Heart left ventricle (tissue), 16 donors: ENCODE measurements at regions not wholly inside any gene's neighbourhood (a gene's known extent, or its start where the extent isn't known, plus 50 kb on each side); places are given as distances from the start of the nearest gene placed in this dataset.

Experiments
- ATAC-seq, 4 donors: fragments of 200-7000 bp; cut with Tn5 transposase; one replicate each; pipeline ENCODE4 v1.9.1; 2020 to 2022; ENCODE audit warnings: moderate library complexity in 4 of 4, mild to moderate bottlenecking in 3 of 4, moderate number of reproducible peaks in 1 of 4
- DNase-seq, 5 donors: peaks; one replicate each; pipeline ENCODE4 v3.0.0-alpha.2; 2020
- H3K27ac ChIP-seq, 12 donors: fragments of 200-600 bp; sonication (generic) in 4 of 12; one replicate each; pipeline versions ENCODE4 v1.5.0 to v1.8.0; 2016 to 2022; ENCODE audit warnings: mild to moderate bottlenecking in 2 of 12
- H3K27me3 ChIP-seq, 9 donors: fragments of 200-600 bp; sonication (generic) in 2 of 9; one replicate each; pipeline versions ENCODE4 v1.5.1 to v1.8.0; 2016 to 2022; ENCODE audit warnings: mild to moderate bottlenecking in 3 of 9
- H3K36me3 ChIP-seq, 9 donors: fragments of 200-600 bp; sonication (generic) in 2 of 9; one replicate each; pipeline versions ENCODE4 v1.5.0 to v1.8.0; 2018 to 2022; ENCODE audit warnings: mild to moderate bottlenecking in 2 of 9
- H3K4me1 ChIP-seq, 12 donors: fragments of 200-600 bp; sonication (generic) in 4 of 12; one replicate each; pipeline versions ENCODE4 v1.5.0 to v1.8.0; 2016 to 2022; ENCODE audit warnings: mild to moderate bottlenecking in 3 of 12
- H3K4me3 ChIP-seq, 12 donors: fragments of 200-600 bp; sonication (generic) in 4 of 12; one replicate each; pipeline versions ENCODE4 v1.5.0 to v1.8.0; 2017 to 2022; ENCODE audit warnings: mild to moderate bottlenecking in 9 of 12, moderate library complexity in 4 of 12
- H3K9me3 ChIP-seq, 12 donors: fragments of 200-600 bp; sonication (generic) in 4 of 12; one replicate each; pipeline versions ENCODE4 v1.5.0 to v1.8.0; 2016 to 2022; ENCODE audit warnings: mild to moderate bottlenecking in 1 of 12
- POLR2A ChIP-seq, 2 donors: fragments of 450-650 bp; IDR thresholded peaks; one replicate each; pipeline ENCODE4 v1.6.1; 2017; ENCODE audit warnings: antibody characterized with exemption in 2 of 2, mild to moderate bottlenecking in 2 of 2, moderate library complexity in 2 of 2
- WGBS, 4 donors: extraction: QIAGEN DNeasy Blood & Tissue Kit in 2 of 4; methylation state at CpG; one replicate each; pipeline versions ENCODE4 v1.1.5 to v1.1.7; 2013 to 2018; 5-methylcytosine and 5-hydroxymethylcytosine counted together
- intact Hi-C, 10 donors: fragments of 100-400 bp; cut with DNase I; formaldehyde crosslinking; loops; one replicate each; pipeline versions ENCODE4 v1.11.1 to v1.14.2; 2022
- TF ChIP-seq, protein P1 (sequence below), 12 donors: fragments of 200-600 bp; sonication (generic) in 4 of 12; IDR thresholded peaks; one replicate each; pipeline versions ENCODE4 v1.5.0 to v1.8.0; 2018 to 2022; ENCODE audit warnings: antibody characterized with exemption in 12 of 12, mild to moderate bottlenecking in 5 of 12
- donor health status: ischemic (EF 13 %, LVEDD 7.1; RV severe dilation, severe dysfunction).
- donor health status: healthy with polysubstance abuse.
- donor health status: DM: no; HTN: yes; CAD: no.
- donor health status: DM: no; HTN: no; CAD: no.
- donor health status: ischemic (EF 25% LVEDD 6.9; RV normal size, moderate dysfunction).
- donor health status: ischemic (EF 25% LVEDD 5.7; RV mildly dilated, moderate dysfunction).
- donor health status: healthy.
- donor health status: DM: yes; HTN: yes; CAD: no.
- donor health status: ischemic (EF 35%, LVEDD 5.7; RV mildly dilated, moderate dysfunction).
- donor health status: nonischemic (EF 11% LVEDD 7.7; RV severe dilation, severe dysfunction).
- donor health status: DM: yes; HTN: yes; CAD: no.
- donor health status: PGD.
- donor health status: ischemic (EF 29% LVEDD 5.4; RV normal size, mild dysfunction).
- donor health status: nonischemic (EF 23%, LVEDD 6.1; RV moderate dilation, normal function).

- TF ChIP-seq, protein P1, sequence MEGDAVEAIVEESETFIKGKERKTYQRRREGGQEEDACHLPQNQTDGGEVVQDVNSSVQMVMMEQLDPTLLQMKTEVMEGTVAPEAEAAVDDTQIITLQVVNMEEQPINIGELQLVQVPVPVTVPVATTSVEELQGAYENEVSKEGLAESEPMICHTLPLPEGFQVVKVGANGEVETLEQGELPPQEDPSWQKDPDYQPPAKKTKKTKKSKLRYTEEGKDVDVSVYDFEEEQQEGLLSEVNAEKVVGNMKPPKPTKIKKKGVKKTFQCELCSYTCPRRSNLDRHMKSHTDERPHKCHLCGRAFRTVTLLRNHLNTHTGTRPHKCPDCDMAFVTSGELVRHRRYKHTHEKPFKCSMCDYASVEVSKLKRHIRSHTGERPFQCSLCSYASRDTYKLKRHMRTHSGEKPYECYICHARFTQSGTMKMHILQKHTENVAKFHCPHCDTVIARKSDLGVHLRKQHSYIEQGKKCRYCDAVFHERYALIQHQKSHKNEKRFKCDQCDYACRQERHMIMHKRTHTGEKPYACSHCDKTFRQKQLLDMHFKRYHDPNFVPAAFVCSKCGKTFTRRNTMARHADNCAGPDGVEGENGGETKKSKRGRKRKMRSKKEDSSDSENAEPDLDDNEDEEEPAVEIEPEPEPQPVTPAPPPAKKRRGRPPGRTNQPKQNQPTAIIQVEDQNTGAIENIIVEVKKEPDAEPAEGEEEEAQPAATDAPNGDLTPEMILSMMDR (IDR thresholded peaks at IDR 0.05), result no peak
- TF ChIP-seq POLR2A (IDR thresholded peaks at IDR 0.05), result no peak
Measured at GRCh38 chrX:85505801-85506200, 126.3 kb upstream of the POF1B start.

DNA sequence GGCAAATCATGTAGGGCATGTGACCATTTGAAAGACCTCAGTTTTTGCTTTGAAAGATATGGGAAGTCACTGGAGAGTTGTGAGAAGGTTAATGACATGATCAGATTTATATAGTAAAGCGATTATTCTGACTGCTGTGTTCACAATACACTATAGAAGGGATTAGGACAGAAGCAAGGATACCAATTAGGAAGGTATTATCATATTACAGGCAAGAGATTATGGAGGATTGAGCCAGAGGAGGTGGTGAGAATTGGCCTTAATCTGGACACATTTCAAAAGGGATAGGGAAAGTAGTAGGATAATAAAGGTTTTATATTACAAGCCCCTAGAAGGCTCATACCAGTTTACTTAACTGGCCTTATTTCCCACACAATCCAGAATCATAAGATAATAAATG, 124.9 kb upstream of the POF1B start:
- intact Hi-C loops, result no loop called here
- Histone ChIP-seq H3K27me3 (no peaks in the 10 kb centered on the region), H3K4me3 (no peak overlapping the region), H3K36me3 (no peaks in the 10 kb centered on the region), H3K9me3 (no peaks in the 10 kb centered on the region), H3K4me1 (no peaks in the 10 kb centered on the region), H3K27ac (no peak overlapping the region)
- DNase-seq, result no peak
- 31 to 66% (median 44%) methylated on average over 1 of the region's 1 CpG for WGBS, 4 donors
- TF ChIP-seq POLR2A (IDR thresholded peaks at IDR 0.05), result no peak
- TF ChIP-seq, protein P1 (IDR thresholded peaks at IDR 0.05), result no peak
- no peak for ATAC-seq

More at GRCh38 chrX:85505801-85506200, 126.3 kb upstream of the POF1B start:
- intact Hi-C loops, result no loop called here
- WGBS, 4 donors, result 52 to 73% (median 62%) methylated on average over 2 of the region's 2 CpGs
- Histone ChIP-seq H3K27me3 (no peaks in the 10 kb centered on the region), H3K4me3 (no peak overlapping the region), H3K27ac (no peak overlapping the region), H3K4me1 (no peaks in the 10 kb centered on the region), H3K36me3 (no peaks in the 10 kb centered on the region), H3K9me3 (no peaks in the 10 kb centered on the region)
- ATAC-seq (no peak), DNase-seq (no peak)

DNA sequence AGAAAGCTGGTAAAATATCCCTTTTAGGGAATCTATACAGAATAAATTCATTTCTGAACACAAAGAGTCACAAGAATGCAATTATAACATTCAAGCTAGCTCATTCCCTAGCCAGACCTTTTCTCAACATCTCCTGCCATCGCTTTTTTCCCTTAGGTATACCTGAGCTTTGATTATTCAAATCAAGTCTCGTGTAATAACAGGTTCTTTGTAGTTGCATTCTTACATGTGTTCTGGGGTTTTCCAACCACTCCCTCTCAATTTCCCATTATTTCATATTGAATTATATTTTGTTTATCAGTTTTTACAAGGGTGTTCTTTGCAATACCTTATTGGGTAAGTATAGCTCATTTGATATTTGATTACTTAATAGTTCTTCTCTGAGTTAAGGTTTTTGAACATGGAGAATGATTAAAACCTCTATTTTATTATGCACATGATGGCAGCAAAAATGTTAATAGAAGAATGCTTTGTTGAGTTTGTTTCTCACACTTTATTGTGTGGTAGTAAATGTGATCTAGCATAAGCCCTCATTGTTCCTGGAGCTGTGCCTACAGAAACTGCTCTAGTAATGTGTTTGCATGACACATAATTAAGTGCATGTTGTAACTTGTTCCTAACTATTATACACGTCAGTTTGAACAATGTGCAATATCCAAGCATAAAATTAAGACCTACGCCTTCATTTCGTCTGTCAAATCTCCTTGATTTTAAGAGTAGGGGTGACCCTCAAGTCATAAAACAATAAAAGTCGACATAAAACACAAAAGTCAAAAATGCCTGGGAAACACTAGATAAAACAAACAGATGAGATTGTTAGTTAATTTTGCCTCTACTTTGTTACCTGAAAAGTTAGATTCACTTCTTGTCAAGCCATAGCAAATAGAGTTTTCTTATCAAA, 124.0 kb upstream of the POF1B start:
- 52 to 70% (median 62%) methylated on average over 6 of the region's 6 CpGs for WGBS, 4 donors
- H3K4me1 ChIP-seq, result no peaks in the 10 kb centered on the region
- ATAC-seq (no peak), DNase-seq (no peak)
- no peak overlapping the region for H3K27ac ChIP-seq
- intact Hi-C loops, result no loop called here
- H3K9me3 ChIP-seq, result no peaks in the 10 kb centered on the region
- no peak for TF ChIP-seq POLR2A (IDR thresholded peaks at IDR 0.05)
- TF ChIP-seq, protein P1 (IDR thresholded peaks at IDR 0.05), result no peak
- no peaks in the 10 kb centered on the region for H3K27me3 ChIP-seq
- no peaks in the 10 kb centered on the region for H3K36me3 ChIP-seq
- no peak overlapping the region for H3K4me3 ChIP-seq

- DNase-seq (no peak), ATAC-seq (no peak)
- no peaks in the 10 kb centered on the region for H3K9me3 ChIP-seq
- WGBS, 4 donors, result 53 to 69% (median 58%) methylated on average over 3 of the region's 3 CpGs
- no peak overlapping the region for H3K27ac ChIP-seq
- no peak overlapping the region for H3K4me3 ChIP-seq
- TF ChIP-seq, protein P1 (IDR thresholded peaks at IDR 0.05), result no peak
- TF ChIP-seq POLR2A (IDR thresholded peaks at IDR 0.05), result no peak
- H3K36me3 ChIP-seq, result no peaks in the 10 kb centered on the region
- H3K27me3 ChIP-seq, result no peaks in the 10 kb centered on the region
- H3K4me1 ChIP-seq, result no peaks in the 10 kb centered on the region
- intact Hi-C loops, result no loop called here
Measured at GRCh38 chrX:85501349-85501748, 121.9 kb upstream of the POF1B start.
